ENCODE measurements at regions not wholly inside any gene's neighbourhood (a gene's known extent, or its start where the extent isn't known, plus 50 kb on each side); places are given as distances from the start of the nearest gene placed in this dataset.

DNA sequence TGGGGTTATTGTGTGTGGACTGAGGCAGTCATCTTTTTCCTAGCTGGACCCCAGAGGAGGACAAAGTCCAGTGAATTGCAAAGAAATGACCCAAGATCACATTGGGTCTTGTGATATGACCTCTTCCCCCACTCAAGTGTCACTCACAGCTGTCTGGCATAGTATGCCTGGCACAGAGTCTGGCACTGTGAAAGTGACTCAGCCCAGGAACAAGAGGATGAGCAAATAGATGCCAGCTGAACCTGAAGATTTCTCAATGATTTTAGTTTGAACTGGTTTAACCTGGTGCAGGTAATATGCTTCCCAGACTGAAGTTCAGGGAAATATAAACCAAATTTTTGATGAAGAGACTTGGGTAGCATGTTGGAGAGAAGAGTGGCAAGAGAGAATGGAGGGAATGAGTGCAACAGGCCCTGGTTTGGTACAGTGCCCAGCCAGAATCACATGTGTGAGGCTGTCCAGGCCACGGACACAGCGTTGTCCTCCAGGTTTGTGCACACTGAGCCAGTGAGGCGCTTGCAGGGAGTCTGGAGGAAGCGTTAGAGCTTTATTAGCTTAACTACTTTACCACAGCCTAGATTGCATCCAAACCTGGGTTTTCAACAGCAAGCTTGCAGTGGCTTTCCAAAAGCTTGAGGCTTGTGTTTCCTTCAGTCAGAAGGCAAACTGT is 332.9 kb downstream of the NUAK1 start:
- TF ChIP-seq, protein P1, sequence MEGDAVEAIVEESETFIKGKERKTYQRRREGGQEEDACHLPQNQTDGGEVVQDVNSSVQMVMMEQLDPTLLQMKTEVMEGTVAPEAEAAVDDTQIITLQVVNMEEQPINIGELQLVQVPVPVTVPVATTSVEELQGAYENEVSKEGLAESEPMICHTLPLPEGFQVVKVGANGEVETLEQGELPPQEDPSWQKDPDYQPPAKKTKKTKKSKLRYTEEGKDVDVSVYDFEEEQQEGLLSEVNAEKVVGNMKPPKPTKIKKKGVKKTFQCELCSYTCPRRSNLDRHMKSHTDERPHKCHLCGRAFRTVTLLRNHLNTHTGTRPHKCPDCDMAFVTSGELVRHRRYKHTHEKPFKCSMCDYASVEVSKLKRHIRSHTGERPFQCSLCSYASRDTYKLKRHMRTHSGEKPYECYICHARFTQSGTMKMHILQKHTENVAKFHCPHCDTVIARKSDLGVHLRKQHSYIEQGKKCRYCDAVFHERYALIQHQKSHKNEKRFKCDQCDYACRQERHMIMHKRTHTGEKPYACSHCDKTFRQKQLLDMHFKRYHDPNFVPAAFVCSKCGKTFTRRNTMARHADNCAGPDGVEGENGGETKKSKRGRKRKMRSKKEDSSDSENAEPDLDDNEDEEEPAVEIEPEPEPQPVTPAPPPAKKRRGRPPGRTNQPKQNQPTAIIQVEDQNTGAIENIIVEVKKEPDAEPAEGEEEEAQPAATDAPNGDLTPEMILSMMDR (IDR thresholded peaks at IDR 0.05; ENCODE audit: low read depth, low read length), result no peak
- no peaks in the 10 kb centered on the region for H3K27me3 ChIP-seq (ENCODE audit: insufficient read depth, low read depth, severe bottlenecking)
- no peak for DNase-seq
- H3K9me3 ChIP-seq (ENCODE audit: severe bottlenecking), result no peaks in the 10 kb centered on the region
- no peak overlapping the region for H3K27ac ChIP-seq
- no peak overlapping the region for H3K4me3 ChIP-seq (ENCODE audit: low read depth, low read length)
- no peaks in the 10 kb centered on the region for H3K36me3 ChIP-seq

DNA sequence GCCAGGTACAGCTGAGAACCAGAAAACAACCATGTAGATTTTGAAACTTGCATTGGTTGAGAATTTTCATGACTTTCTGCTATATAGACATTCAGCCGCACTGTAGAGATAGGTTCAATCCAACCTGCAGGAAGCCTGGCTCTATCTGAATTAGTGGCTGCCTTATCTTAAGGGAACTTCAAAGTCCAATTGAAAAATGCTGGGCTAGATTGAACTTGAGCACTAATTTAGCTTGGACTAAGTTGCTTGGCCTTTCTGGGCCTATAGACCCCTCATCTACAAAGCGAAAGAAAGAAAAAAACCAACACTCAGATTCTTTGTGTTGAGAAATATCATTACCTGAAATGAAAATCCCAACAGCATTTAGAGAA is 332.4 kb downstream of the NUAK1 start:
- no peaks in the 10 kb centered on the region for H3K36me3 ChIP-seq
- no peak overlapping the region for H3K27ac ChIP-seq

DNA sequence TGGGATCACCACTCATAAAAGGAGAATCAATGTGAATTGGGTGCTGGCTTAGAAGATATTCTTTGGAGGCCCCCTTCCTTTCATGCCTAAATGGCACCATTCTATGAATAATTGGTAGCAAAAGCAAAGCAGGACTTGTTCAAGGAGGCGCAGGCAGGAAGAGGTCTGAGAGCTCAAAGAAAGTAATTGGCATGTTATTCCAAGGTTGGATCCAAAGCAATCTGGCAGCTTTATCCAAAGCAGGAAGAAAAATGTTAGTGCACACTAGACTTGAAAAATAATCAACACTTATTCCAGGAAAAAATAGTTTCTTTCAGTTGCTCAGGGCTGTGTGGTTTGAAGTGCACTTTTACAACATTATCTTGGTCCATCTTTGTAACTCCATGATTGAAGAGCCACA is 326.4 kb downstream of the NUAK1 start:
- no peaks in the 10 kb centered on the region for H3K36me3 ChIP-seq
- no peak overlapping the region for H3K27ac ChIP-seq
- no peak overlapping the region for H3K4me3 ChIP-seq (ENCODE audit: low read depth, low read length)
- no peaks in the 10 kb centered on the region for H3K27me3 ChIP-seq (ENCODE audit: insufficient read depth, low read depth, severe bottlenecking)
- no peaks in the 10 kb centered on the region for H3K9me3 ChIP-seq (ENCODE audit: severe bottlenecking)
- DNase-seq, result no peak
- TF ChIP-seq, protein P1 (IDR thresholded peaks at IDR 0.05; ENCODE audit: low read depth, low read length), result no peak

More for the DNA sequence above, 332.4 kb downstream of the NUAK1 start:
- H3K27me3 ChIP-seq (ENCODE audit: insufficient read depth, low read depth, severe bottlenecking), result no peaks in the 10 kb centered on the region
- no peak for DNase-seq
- H3K4me3 ChIP-seq (ENCODE audit: low read depth, low read length), result no peak overlapping the region
- TF ChIP-seq, protein P1 (IDR thresholded peaks at IDR 0.05; ENCODE audit: low read depth, low read length), result no peak
- no peaks in the 10 kb centered on the region for H3K9me3 ChIP-seq (ENCODE audit: severe bottlenecking)

DNA sequence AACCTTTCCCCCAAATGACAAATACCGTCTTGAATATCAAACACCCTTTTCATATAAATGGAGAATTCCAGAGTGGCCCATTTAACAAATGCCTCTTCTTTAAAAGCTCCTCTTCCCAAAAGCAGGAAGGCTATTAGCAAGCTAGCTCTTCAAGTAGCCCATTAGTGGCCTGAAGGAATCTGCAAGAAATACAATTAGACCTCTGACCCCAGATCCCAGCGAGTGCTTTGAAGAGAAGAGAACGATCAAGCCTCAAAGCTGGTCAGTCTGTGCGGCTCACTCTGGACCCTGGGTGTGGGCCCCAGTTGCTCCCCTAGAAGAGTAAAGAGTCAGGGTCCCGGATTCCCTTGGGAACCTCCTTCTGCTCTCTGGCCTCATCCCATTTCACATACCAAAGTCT is 325.6 kb downstream of the NUAK1 start:
- no peak overlapping the region for H3K27ac ChIP-seq
- no peaks in the 10 kb centered on the region for H3K27me3 ChIP-seq (ENCODE audit: insufficient read depth, low read depth, severe bottlenecking)
- no peak for DNase-seq
- no peaks in the 10 kb centered on the region for H3K36me3 ChIP-seq
- H3K9me3 ChIP-seq (ENCODE audit: severe bottlenecking), result no peaks in the 10 kb centered on the region
- no peak overlapping the region for H3K4me3 ChIP-seq (ENCODE audit: low read depth, low read length)
- TF ChIP-seq, protein P1 (IDR thresholded peaks at IDR 0.05; ENCODE audit: low read depth, low read length), result no peak

DNA sequence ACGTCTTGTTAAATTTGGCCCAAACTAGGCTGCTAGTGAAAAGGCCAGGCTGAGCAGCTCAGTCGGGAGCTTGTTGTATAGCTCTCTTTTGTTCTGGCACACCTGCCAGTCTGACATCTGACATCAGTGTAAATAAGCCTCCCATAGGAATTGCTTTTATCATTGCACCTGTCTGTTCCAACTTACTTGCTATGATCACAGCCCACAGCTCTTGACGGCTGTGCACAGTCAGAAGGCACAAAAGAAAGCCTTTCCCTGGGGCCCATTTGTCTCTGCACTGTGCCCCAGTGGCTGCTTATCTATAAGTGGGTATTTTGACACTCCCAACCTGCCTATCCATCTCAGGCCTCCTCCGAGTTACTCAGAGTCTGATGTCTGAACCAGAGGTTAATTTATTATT is 324.5 kb downstream of the NUAK1 start:
- Histone ChIP-seq H3K9me3 (ENCODE audit: severe bottlenecking) (no peaks in the 10 kb centered on the region), H3K27ac (no peak overlapping the region), H3K4me3 (ENCODE audit: low read depth, low read length) (no peak overlapping the region), H3K36me3 (no peaks in the 10 kb centered on the region), H3K27me3 (ENCODE audit: insufficient read depth, low read depth, severe bottlenecking) (no peaks in the 10 kb centered on the region)
- DNase-seq, result no peak
- TF ChIP-seq, protein P1 (IDR thresholded peaks at IDR 0.05; ENCODE audit: low read depth, low read length), result no peak

DNA sequence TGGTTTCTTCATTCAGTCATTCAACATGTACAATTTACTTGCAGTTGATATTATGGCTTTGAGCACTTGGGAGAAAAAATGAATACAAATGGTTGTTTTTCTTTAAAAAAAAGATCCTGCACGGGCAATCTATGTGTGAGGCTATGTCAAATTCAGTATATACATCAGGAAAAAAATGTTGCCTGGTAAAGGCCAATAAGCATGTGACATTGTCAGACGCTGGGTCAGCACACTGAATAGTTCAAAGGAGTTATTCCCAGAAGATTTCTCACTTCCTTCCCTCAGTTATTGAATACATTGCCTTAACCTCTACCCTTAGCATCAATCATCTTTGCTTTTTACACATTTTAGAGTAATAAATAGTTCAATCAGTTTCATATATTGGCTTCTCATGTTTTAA is 319.2 kb downstream of the NUAK1 start:
- TF ChIP-seq, protein P1 (IDR thresholded peaks at IDR 0.05; ENCODE audit: low read depth, low read length), result no peak
- Histone ChIP-seq H3K4me3 (ENCODE audit: low read depth, low read length) (no peak overlapping the region), H3K27me3 (ENCODE audit: insufficient read depth, low read depth, severe bottlenecking) (no peaks in the 10 kb centered on the region), H3K9me3 (ENCODE audit: severe bottlenecking) (no peaks in the 10 kb centered on the region), H3K27ac (no peak overlapping the region), H3K36me3 (no peaks in the 10 kb centered on the region)
- DNase-seq, result no peak

Data from WERI-Rb-1 (cell line).